GM23338 (cell line): ENCODE measurements at regions not wholly inside any gene's neighbourhood (a gene's known extent, or its start where the extent isn't known, plus 50 kb on each side); places are given as distances from the start of the nearest gene placed in this dataset.

Experiments
- ATAC-seq: fragments of 200-7000 bp; cut with Tn5 transposase; 3 replicates; pipeline ENCODE4 v1.9.1; 2020
- DNase-seq: peaks from one replicate; pipeline ENCODE4 v3.0.0-alpha.2; 2015; ENCODE audit warnings: low spot score
- H2AFZ ChIP-seq: fragments of 200-600 bp; sonication (generic); 2 replicates; pipeline ENCODE4 v1.8.0; 2016; ENCODE audit warnings: antibody characterized with exemption, mild to moderate bottlenecking, moderate library complexity
- H3F3A ChIP-seq: fragments of 200-600 bp; sonication (generic); replicated peaks from 2 replicates; pipeline ENCODE4 v1.8.0; 2017; ENCODE audit warnings: antibody characterized with exemption, mixed run types, low read depth
- H3K27ac ChIP-seq: fragments of 200-600 bp; sonication (generic); 2 replicates; pipeline ENCODE4 v1.6.1; 2016; ENCODE audit warnings: low read depth
- H3K27me3 ChIP-seq: fragments of 200-600 bp; sonication (generic); 2 replicates; pipeline ENCODE4 v1.8.0; 2016; ENCODE audit warnings: mild to moderate bottlenecking, mixed run types, moderate library complexity; ENCODE audit not compliant: insufficient read depth
- H3K36me3 ChIP-seq: fragments of 200-600 bp; sonication (generic); 2 replicates; pipeline ENCODE4 v1.8.0; 2016; ENCODE audit warnings: mild to moderate bottlenecking; ENCODE audit not compliant: insufficient read depth
- H3K4me1 ChIP-seq: fragments of 200-600 bp; sonication (generic); 2 replicates; pipeline ENCODE4 v1.8.0; 2016; ENCODE audit warnings: mild to moderate bottlenecking, moderate library complexity; ENCODE audit not compliant: insufficient read depth
- H3K4me2 ChIP-seq: fragments of 200-600 bp; sonication (generic); 2 replicates; pipeline ENCODE4 v1.7.1; 2017; ENCODE audit warnings: mixed run types
- H3K4me3 ChIP-seq: fragments of 200-600 bp; sonication (generic); 2 replicates; pipeline ENCODE4 v1.6.1; 2016; ENCODE audit warnings: mixed run types
- H3K79me2 ChIP-seq: fragments of 200-600 bp; sonication (generic); replicated peaks from 2 replicates; pipeline ENCODE4 v1.8.0; 2017; ENCODE audit warnings: mild to moderate bottlenecking; ENCODE audit not compliant: insufficient read depth
- H3K9me2 ChIP-seq: fragments of 200-600 bp; sonication (generic); 2 replicates; pipeline ENCODE4 v1.8.0; 2017; ENCODE audit not compliant: insufficient read depth
- H4K20me1 ChIP-seq: fragments of 200-600 bp; sonication (generic); replicated peaks from 2 replicates; pipeline ENCODE4 v1.8.0; 2017; ENCODE audit warnings: mild to moderate bottlenecking; ENCODE audit not compliant: insufficient read depth
- H3K27ac Mint-ChIP-seq: 2 replicates; pipeline ENCODE4 v1.8.0; 2020; ENCODE audit warnings: inconsistent platforms, mild to moderate bottlenecking, moderate library complexity, mixed read lengths
- H3K27me3 Mint-ChIP-seq: 3 replicates; pipeline ENCODE4 v1.8.0; 2022; ENCODE audit warnings: low read depth, mild to moderate bottlenecking, moderate library complexity, mixed read lengths, inconsistent platforms; ENCODE audit not compliant: insufficient read depth, poor library complexity
- H3K36me3 Mint-ChIP-seq: 3 replicates; pipeline ENCODE4 v1.8.0; 2021; ENCODE audit warnings: low read depth, mild to moderate bottlenecking, inconsistent platforms, moderate library complexity, mixed read lengths
- H3K4me1 Mint-ChIP-seq: 3 replicates; pipeline ENCODE4 v1.8.0; 2020; ENCODE audit warnings: mild to moderate bottlenecking, inconsistent platforms, mixed read lengths
- H3K4me3 Mint-ChIP-seq: 3 replicates; pipeline ENCODE4 v1.8.0; 2021; ENCODE audit warnings: moderate library complexity, mild to moderate bottlenecking, inconsistent platforms, mixed read lengths
- H3K9me3 Mint-ChIP-seq: 3 replicates; pipeline ENCODE4 v1.8.0; 2020; ENCODE audit warnings: moderate library complexity, mild to moderate bottlenecking, inconsistent platforms, mixed read lengths
- CREB1 ChIP-seq: fragments of 250-450 bp; sonication (Bioruptor Pico); IDR thresholded peaks from 2 replicates; pipeline ENCODE4 v1.5.0; 2020; ENCODE audit warnings: low read depth, mild to moderate bottlenecking, moderate library complexity
- EZH2 ChIP-seq: fragments of 200-600 bp; sonication (generic); IDR thresholded peaks from one replicate; pipeline ENCODE4 v1.8.0; 2017; ENCODE audit warnings: antibody characterized with exemption, mild to moderate bottlenecking, low read depth; ENCODE audit not compliant: unreplicated experiment
- EZH2phosphoT487 ChIP-seq: fragments of 200-600 bp; sonication (generic); IDR thresholded peaks from one replicate; pipeline ENCODE4 v1.8.1; 2018; ENCODE audit warnings: antibody characterized with exemption; ENCODE audit not compliant: unreplicated experiment
- JUNB ChIP-seq: IDR thresholded peaks from one replicate; pipeline ENCODE4 v1.6.1; 2016; ENCODE audit warnings: antibody characterized with exemption; ENCODE audit not compliant: unreplicated experiment
- REST ChIP-seq: IDR thresholded peaks from one replicate; pipeline ENCODE4 v1.6.1; 2018; ENCODE audit warnings: antibody characterized with exemption; ENCODE audit not compliant: unreplicated experiment
- STAT1 ChIP-seq: IDR thresholded peaks from one replicate; pipeline ENCODE4 v1.6.1; 2016; ENCODE audit warnings: antibody characterized with exemption; ENCODE audit not compliant: unreplicated experiment
- ZNF114 ChIP-seq: fragments of 250-450 bp; sonication (Bioruptor Pico); IDR thresholded peaks from 2 replicates; pipeline ENCODE4 v1.5.0; 2020; ENCODE audit warnings: mild to moderate bottlenecking, moderate library complexity
- ZNF331 ChIP-seq: fragments of 250-450 bp; sonication (Bioruptor Pico); IDR thresholded peaks from 2 replicates; pipeline ENCODE4 v1.5.0; 2020; ENCODE audit warnings: low read depth, mild to moderate bottlenecking, moderate library complexity
- ZNF462 ChIP-seq: fragments of 250-450 bp; sonication (Bioruptor Pico); IDR thresholded peaks from 2 replicates; pipeline ENCODE4 v1.5.0; 2020; ENCODE audit warnings: mild to moderate bottlenecking, moderate library complexity

- Mint-ChIP-seq H3K4me3 (no peak overlapping the region), H3K36me3 (no peaks in the 10 kb centered on the region), H3K9me3 (no peaks in the 10 kb centered on the region; the same call in 2 of the 3 replicates), H3K27ac (no peak overlapping the region), H3K27me3 (no peaks in the 10 kb centered on the region), H3K4me1 (0 out of 3 replicates have a peak, but pooled peaks cover 2% of the 10 kb centered on the region)
- H4K20me1 ChIP-seq = no peaks in the 10 kb centered on the region
- no peak for DNase-seq
- TF ChIP-seq STAT1 (no peak), ZNF114 (CRISPR knock-in tag) (no peak), EZH2 (no peak), ZNF331 (CRISPR knock-in tag) (no peak), EZH2phosphoT487 (no peak), ZNF462 (CRISPR knock-in tag) (no peak), REST (no peak), CREB1 (CRISPR knock-in tag) (no peak), JUNB (no peak)
- H3K4me2 ChIP-seq = no peak overlapping the region
- H3K79me2 ChIP-seq = no peaks in the 10 kb centered on the region
- H3K27ac ChIP-seq = no peak overlapping the region
- H3F3A ChIP-seq = no peaks in the 10 kb centered on the region
- no peaks in the 10 kb centered on the region for H3K27me3 ChIP-seq
- no peak for ATAC-seq
- no peak overlapping the region for H3K4me3 ChIP-seq
- H3K9me2 ChIP-seq = no peaks in the 10 kb centered on the region
- H3K36me3 ChIP-seq = no peaks in the 10 kb centered on the region
- H2AFZ ChIP-seq = peak overlapping the region; percentile 24; the same call in 1 of the 2 replicates
- H3K4me1 ChIP-seq = no peaks in the 10 kb centered on the region
These were observed 199.9 kb downstream of the FAM181B start for GRCh38 chr11:82533628-82534327.
